ENCODE measurements at regions not wholly inside any gene's neighbourhood (a gene's known extent, or its start where the extent isn't known, plus 50 kb on each side); places are given as distances from the start of the nearest gene placed in this dataset.
"Not testable (repeated sequence)": the region's sequence is repeated elsewhere in the genome, so short reads cannot be mapped to it uniquely, and the experiment has no call there.

DNA sequence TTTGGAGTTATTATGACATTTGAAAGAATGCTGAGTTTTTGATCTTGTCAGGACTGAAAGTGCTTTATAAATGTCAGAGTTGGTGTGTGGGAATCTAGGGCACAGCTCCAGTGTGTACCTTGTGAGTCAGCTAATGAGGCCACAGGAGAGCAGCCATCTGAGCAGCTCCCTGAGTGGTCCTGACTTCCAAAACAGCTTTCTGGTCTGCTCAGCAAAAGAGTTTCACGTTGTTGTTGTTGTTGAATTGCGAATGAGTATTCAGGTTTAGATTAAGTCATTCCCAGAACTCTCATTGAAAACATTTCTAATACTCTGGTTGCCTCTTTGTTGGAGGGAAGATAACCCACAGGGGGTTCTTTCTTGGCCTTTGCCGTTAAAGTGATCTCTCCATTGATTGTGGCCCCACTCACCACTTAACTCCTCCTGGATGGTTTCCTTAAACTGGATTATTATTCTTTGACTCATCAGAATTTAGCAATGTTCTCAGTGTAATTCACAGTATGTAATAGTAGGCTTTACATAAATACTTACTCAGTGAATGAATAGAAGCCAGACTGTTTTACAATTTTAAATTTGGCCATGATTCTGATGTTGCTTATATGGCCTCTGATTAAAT lies 125.1 kb upstream of the SGCD start:
- intact Hi-C loops (cut with DNase I), result no loop called here
- no peak for DNase-seq

GRCh38 chr5:156208271-156208670 lies 118.7 kb upstream of the SGCD start:
- no peak for DNase-seq
- intact Hi-C loops (cut with DNase I), result no loop called here

GRCh38 chr5:156218367-156219158 lies 108.4 kb upstream of the SGCD start:
- DNase-seq, result no peak

GRCh38 chr5:156219483-156220005 lies 107.4 kb upstream of the SGCD start:
- no peak for DNase-seq

More at GRCh38 chr5:156218367-156219158, 108.4 kb upstream of the SGCD start:
- intact Hi-C loops (cut with DNase I), result no loop called here

DNA sequence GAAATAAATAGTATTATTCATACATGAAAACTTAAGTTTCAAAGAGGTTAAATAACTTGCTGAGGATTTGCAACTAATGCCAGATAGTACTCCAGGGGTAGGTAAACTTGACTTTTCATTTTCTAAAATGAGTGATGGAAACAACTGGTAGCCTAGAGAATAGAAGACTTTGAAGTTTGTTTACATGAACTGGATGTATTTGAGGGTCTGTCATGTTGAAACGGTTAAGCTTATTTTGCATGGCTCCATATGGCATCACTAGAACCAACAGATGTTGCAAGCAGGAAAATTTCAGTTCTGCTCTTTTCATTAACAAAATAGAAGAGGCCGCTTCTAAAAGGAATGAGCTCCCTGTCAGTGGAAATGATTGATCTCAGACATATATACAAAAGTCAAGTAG lies 105.1 kb upstream of the SGCD start:
- DNase-seq, result no peak
- intact Hi-C loops (cut with DNase I), result no loop called here

More at GRCh38 chr5:156219483-156220005, 107.4 kb upstream of the SGCD start:
- intact Hi-C loops (cut with DNase I), result no loop called here

- intact Hi-C loops (cut with DNase I), result no loop called here
- DNase-seq, result no peak
These were observed 103.4 kb upstream of the SGCD start for GRCh38 chr5:156223547-156223946.

DNA sequence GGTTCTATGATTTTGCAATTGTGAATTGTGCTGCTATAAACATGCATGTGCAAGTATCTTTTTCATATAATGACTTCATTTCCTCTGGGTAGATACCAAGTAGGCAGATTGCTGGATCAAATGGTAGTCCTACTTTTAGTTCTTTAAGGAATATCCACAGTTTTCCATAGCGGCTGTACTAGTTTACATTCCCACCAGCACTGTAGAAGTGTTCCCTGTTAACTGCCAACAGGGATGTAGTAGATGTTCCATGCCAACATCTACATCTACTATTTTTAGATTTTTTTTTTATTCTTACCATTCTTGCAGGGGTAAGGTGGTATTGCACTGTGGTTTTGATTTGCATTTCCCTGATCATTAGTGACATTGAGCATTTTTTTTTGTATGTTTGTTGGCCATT lies 100.5 kb upstream of the SGCD start:
- intact Hi-C loops (cut with DNase I); DNase-seq: not testable (repeated sequence)

DNA sequence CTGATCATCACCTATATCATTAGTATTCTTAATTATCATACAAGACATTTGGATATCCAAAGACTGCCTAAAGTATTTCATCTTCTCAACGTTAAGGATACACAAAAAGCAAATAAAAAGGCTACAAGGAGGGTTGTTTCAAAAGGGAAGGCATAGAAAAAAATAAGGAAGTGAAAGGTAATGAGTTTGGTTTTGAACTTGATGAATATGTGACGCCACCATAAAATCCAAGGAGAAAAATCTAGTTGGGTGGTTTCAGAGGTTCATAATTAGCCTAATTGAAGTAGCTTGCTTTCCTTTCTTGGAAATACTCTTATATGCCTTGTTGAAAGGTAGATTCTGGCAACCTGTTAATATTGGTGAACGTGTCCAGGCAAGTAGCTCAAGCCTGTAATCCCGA lies 96.1 kb upstream of the SGCD start:
- intact Hi-C loops (cut with DNase I), result no loop called here

DNA sequence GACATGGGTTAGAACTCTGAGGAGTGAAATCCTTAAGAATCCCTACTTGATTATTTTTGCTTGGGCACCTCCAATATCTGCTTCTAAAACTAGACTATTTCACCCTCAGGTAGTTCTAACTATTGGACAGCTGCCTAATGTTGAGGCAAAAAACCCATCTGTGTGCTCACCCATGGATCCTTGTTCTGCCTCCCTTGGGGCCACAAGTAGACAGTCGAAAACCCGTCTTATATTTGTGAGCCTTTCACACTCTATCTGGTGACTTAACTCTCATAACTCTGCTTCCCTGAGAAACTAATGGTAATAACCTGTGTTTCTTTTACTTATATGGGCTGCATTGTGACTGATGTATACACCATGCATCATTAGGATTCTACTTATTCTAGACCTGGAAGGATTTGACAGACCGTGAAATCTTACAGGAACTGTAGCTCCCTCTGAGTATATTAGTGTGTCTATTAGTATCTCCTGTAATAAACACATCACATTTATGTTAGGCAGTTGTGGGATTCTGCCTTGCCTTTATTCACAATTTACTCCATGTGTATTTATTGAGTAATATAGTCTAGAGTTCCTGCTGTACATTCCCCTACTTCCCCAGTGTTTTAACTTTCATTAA lies 94.6 kb upstream of the SGCD start:
- intact Hi-C loops (cut with DNase I), result no loop called here
- DNase-seq, result no peak

More for the DNA sequence above, 96.1 kb upstream of the SGCD start:
- no peak for DNase-seq

- intact Hi-C loops (cut with DNase I), result no loop called here
- no peak for DNase-seq
These were observed 89.6 kb upstream of the SGCD start for GRCh38 chr5:156237361-156237760.

GRCh38 chr5:156239800-156240199 lies 87.2 kb upstream of the SGCD start:
- intact Hi-C loops (cut with DNase I), result no loop called here

DNA sequence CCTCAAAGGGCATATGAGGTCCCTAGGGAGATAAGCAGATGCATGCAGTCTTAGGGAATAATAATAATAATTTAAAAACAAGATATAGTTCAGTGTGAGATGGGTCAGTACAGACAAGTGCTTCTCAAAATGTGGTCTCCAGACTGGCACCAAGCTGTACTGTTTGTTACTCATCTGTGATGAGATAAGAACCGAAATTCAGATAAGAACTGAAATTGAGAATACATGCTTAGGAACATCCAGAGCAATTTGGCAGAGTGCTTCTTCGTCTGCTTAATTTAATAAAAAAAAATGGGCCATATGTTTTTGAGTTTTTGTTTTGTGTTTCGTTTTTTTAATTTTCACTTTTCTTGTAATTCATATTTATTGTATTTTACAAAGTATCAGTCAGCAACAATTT lies 86.5 kb upstream of the SGCD start:
- intact Hi-C loops (cut with DNase I), result no loop called here
- DNase-seq, result no peak

More at GRCh38 chr5:156239800-156240199, 87.2 kb upstream of the SGCD start:
- no peak for DNase-seq

GRCh38 chr5:156241266-156241665 lies 85.7 kb upstream of the SGCD start:
- intact Hi-C loops (cut with DNase I), result no loop called here
- no peak for DNase-seq

- DNase-seq, result no peak
- intact Hi-C loops (cut with DNase I), result no loop called here
These were observed 81.1 kb upstream of the SGCD start for GRCh38 chr5:156245895-156246294.

- DNase-seq, result no peak
- intact Hi-C loops (cut with DNase I), result no loop called here
These were observed 75.9 kb upstream of the SGCD start for GRCh38 chr5:156251076-156251475.

GRCh38 chr5:156253130-156253529 lies 73.8 kb upstream of the SGCD start:
- intact Hi-C loops (cut with DNase I), result no loop called here
- DNase-seq, result no peak

GRCh38 chr5:156254196-156254595 lies 72.8 kb upstream of the SGCD start:
- intact Hi-C loops (cut with DNase I), result no loop called here
- DNase-seq, result no peak

- DNase-seq, result no peak
- intact Hi-C loops (cut with DNase I), result no loop called here
These were observed 70.3 kb upstream of the SGCD start for GRCh38 chr5:156256642-156257041.

- intact Hi-C loops (cut with DNase I), result no loop called here
- DNase-seq, result no peak
These were observed 68.0 kb upstream of the SGCD start for GRCh38 chr5:156258934-156259333.

DNA sequence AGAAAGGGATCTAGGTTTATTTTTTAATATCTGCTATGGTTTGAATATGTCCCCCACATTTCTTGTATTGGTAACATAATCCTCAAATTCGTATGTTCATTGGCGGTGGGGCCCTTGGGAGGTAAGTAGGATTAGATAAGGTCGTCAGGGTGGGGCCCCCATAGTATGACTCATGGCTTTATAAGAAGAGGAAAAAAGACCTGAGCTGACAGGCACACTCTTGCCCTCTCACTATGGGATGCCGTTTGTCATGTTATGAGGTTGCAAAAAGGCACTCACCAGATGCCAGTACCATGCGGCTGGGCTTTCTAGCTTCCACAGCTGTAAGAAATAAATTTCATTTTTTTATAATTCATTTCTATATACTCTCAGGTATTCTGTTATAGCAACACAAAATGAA lies 67.3 kb upstream of the SGCD start:
- intact Hi-C loops (cut with DNase I), result no loop called here
- no peak for DNase-seq

GRCh38 chr5:156261275-156261939 lies 65.6 kb upstream of the SGCD start:
- DNase-seq, result no peak
- intact Hi-C loops (cut with DNase I), result no loop called here
